Left kidney (tissue), 1 donor: ENCODE measurements at regions not wholly inside any gene's neighbourhood (a gene's known extent, or its start where the extent isn't known, plus 50 kb on each side); places are given as distances from the start of the nearest gene placed in this dataset.

ENCODE experiments used
- DNase-seq: peaks from one replicate; pipeline ENCODE4 v3.0.0-alpha.2; 2013

DNA sequence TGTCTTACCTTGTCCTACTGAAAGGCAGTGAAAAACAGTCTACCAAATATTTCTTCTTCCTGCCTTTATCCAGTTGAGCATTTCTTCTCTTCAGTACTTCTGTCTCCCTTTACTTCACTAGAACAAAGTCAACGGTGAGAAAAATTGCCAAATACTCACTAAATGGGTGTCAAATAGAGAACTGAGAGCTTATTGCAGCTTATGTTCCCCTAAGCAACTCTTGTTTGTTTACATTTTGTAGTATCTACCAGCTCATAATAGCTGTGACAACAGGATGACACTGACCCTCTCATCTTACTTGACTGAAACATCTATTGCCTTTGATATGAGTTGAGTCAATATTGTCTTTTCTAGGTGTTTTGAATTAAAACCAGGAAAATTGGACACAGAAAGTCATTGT is 327.9 kb upstream of the SORCS1 start:
- DNase-seq, result no peak

DNA sequence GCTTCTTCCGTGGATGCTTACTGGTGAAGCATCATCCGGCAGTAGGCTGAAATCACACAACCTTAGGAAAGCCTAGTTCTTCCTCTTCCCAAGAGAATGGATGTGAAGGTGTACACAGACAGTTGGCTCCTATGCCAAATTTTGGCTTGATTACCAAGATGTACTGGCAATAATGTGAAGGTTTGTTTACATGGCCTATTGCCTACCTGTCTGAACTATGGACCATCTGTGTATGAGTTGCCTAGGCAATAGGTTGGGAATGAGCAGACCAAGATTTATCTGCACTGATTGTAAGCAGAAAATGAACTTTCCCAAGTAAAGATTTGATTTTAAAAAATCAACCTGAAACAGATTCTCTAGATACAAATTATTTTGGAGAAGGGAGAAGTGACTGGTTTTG is 325.9 kb upstream of the SORCS1 start:
- DNase-seq, result no peak

DNA sequence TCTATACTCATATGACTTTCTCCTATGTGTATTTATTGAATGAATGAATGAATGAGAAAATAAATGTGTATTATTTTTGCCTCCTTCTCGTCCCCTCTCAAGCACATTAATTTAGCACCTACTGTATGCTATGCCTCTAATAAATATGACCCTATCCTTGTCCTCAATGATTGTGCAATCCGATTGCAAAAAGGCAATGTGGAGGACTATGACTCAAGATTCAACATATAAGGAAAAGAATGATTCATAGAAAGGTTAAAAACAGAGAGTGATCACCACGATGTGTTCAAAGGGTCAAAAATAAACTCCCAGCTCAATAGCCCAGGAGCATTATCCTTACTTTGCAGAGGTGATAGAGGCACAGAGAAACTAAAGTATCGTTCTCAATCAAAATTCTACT is 322.8 kb upstream of the SORCS1 start:
- DNase-seq, result no peak

DNA sequence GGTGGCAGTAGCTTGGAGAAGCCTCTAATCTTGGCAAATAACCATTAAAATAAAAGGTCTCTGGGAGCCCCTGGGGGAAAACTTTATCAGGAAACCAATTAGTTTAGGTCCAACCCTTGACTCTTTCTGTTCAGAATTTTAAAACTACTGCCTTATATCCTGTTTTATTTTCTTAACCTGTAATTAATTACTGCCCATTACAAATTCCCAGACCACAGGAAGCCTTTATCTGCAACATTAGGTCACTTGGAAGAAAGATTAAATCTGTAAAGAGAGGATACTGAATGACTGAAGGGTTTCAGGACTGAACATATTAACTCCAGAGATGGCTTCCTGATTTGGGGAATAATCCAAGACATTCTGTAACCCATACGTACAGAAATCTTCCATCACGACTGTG is 320.5 kb upstream of the SORCS1 start:
- DNase-seq, result no peak

DNA sequence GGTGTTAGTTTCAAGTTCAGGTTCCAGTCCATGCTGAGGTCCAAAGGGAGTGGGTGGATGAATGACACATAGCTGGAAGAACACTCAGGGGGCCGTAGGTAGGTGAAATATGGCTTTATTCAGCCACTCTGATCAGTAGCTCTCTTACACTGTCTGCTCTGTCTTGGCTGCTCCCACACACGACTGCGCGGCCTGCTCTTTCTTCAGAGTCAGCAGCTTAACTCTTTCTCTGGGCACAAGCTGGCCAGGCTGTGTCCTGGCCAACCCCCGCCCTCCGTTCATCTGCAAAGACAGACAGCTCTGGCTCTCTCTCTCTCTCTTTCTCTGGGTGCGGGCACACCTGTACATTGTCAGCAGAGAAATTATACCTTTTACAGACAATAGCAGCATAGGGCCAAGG is 317.4 kb upstream of the SORCS1 start:
- no peak for DNase-seq

DNA sequence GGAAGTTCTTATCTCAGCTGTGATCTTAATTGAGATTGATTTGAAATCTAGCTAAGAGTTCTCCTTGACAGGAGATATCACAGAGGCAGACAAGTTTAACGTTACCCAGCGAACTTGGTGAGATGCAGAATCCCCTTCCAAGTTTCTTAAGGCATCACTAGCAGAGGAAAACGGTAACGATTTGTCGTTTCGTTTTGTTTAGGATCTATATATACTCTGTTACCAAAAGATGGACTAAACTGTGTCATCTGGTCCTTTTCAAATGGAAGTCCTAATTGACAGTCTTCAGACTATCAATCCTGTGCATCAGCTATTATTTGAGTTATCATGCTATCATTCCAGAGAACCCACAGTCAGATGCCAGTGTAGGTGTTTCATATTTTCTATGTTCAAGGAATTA is 316.7 kb upstream of the SORCS1 start:
- DNase-seq, result no peak

DNA sequence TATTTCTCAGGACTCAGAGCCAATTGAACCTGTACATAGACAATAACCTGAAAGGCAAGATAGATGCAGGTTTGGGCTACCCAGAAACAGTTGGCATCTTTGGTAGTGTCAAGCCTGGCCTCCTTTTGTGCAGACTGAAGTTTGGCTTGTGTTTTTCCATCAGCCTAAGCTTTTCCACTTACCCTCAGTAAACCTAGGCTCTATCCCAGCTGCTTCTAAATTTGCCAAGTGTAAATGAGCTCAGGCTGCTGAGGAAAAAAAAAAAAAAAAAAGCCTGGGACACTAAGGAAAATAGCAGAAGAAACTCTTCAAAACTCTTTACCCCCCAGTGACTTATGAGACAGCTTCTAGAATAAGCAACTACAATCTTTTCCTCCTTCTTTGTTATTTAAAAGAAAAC is 316.3 kb upstream of the SORCS1 start:
- no peak for DNase-seq

DNA sequence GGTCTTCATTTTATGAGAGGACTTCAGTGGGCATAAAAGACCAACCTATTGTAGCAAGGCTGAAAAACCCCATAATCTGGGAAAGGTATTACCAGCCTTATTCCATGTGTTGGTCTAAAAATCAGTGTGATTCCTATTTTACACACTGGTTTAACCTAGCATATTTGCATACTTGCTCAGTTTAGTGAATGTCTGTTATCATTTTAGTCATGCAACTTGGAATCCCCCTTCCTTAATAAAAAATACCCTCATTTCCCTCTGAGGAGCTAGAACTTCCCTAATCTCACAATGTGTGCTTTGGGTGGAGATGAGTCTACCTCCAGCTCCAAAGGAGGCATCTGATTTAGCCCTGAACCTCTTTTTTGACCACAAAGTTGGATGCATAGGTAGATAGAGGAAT is 312.8 kb upstream of the SORCS1 start:
- no peak for DNase-seq

DNA sequence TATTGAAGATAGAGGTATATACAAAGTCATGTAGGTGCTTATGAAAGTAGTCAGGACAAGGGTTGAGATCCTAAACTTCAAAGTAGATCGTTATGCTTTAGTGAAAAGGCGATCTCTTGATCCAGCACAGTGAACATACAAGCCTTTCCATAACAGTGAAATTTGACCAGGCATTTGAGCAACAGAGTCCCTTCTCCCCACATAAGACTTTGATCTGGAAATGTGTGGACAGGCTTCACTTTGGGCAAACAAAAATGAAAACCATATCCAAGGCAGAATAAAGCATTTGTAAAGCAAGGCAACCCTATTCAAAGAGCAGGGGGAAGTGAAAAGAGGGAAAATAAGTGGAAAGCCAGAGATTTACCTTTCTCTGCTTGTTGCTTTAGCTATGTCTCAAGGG is 311.9 kb upstream of the SORCS1 start:
- DNase-seq, result no peak

DNA sequence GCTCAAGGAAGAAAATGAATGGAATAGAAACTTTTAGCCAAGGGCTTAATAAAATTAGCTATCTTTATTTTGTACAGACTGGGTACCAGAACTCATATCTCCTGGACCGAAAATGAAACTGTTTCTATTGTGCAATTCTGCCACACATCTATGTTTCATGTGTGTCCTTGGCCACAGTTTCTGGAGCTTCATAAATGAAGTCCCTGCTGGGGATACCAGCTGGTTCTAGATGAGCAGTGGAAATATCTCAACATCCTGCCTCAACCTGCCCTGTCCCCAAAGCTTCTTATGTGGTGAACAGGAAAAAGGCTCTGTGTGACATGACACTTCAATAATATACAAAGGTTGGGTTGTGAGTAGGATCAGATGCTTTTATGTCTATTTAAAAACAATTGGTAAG is 310.1 kb upstream of the SORCS1 start:
- DNase-seq, result no peak

DNA sequence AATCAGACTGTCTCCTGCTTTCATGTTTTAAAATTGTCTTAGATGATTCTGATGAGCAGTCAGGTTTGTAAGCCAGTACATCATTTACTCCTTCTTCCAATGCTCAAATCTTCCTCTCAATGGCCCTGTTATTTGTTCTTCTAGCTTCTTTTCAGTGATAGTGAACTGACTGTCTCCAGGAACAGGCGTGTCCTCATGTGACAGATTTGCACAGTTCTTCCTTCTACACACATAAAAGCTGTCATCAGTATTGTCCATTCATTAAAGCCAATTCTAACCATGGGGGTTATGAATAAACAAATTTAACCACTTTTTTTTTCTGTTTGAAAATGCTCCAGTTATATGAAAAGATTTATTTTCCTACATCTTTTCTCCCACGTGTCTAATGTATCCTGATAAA is 308.7 kb upstream of the SORCS1 start:
- no peak for DNase-seq

DNA sequence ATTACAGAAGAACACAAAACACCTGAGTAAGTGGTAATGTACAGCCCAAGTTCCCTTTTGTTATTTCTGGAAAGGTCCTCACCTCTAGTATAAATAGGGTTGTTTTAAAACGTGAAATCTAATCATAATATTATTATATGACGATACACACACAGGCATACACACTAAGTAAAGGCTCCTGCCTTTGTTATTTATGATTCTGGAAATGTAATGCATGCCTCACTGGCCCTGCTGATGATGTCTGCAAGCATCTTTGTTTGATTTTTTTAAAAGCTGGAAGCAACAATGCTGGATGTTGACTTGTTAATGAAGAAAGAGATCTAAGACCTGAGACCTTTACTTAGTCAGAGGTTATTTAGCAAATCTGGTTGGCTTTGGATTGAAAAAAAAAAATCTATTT is 307.4 kb upstream of the SORCS1 start:
- no peak for DNase-seq

DNA sequence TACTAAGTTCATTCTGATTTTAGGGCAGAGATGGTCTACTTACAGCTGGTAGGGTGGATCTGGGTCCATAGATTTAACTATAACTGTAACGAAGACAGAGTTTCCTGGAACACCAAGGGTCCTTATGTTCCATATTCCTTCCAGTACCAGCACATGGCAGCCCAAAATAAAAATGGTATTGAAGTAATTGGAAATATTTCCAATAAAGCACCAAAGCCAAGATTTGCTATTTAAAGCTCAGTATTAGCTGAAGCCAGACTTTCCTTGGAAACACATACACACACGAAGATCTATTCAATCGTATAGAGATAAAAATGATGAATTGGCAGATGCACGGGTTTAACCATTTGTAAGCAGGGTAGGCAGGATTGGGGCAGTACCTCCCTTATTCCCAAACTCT is 289.1 kb upstream of the SORCS1 start:
- no peak for DNase-seq

DNA sequence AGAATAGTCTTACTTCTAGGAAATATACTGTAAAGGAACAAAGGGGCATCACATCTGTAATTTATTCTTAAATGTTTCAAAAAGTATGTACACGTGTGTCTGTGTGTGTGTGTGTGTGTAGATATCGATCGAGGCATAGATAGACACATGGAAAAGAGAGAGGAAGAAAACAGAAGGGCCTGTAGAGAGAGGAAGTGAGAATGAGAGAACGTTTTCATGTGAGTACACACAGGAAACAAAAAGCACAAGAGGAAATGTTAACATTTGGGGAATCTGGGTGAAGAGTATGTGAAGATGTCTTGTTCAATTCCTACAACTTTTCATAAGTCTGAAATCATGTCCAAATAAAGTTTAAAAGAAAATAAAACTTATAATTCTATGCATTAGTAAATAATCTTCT is 286.5 kb upstream of the SORCS1 start:
- no peak for DNase-seq

DNA sequence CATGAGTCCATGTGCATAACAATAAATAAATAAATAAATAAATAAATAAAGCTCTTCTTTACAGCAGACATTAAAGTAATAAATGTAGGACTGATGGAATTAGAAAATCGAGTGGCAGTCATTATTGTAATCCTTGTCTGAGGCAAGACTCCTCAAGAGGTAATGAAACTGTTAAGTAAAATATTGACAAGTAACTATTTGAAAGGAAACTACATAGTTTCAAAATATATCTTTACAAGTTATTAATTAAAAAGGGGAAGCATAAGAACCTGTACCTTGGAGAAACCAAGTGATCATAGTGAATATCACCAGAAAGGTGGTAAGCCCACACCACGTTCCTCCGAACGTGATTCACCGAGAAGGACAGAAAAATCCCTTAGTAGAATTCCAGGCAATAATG is 285.6 kb upstream of the SORCS1 start:
- DNase-seq, result no peak

DNA sequence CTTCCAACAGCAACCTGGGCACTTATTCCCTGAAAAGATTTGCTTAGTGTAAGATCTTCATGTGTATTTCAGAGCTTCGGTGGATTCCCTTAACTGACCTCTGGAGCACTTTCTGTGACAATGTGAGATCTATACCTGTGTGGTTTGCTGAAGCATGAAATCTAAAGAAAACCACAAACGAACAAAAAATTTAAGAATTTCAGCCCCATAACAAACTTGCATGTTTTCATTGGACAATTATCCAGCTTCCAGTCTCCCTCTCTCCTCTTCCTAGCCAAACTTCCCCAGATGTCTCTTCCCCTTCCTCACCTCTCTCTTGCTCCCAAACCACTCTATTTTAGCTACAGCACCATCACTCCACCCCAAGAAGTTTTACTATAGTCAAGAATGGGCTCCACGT is 279.9 kb upstream of the SORCS1 start:
- DNase-seq, result no peak

DNA sequence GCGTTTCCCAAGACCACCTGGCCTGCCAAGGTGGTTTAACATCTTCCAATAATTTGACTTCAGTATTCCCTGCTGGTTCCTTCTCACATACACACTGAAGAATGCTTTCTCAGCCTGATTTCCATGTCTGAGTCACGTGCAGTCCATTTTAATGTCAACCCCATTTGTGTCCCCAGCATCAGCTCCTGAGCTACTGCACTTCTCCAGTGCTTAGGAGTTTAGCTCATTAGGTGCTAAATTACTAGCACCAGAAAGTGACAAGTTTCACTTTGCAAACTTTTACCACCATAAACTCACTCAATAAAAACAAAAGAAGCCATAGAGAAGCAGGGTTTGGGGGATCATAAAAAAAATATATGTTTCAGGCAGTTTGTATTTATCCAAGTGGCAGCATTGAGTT is 279.3 kb upstream of the SORCS1 start:
- DNase-seq, result peak; percentile 19

DNA sequence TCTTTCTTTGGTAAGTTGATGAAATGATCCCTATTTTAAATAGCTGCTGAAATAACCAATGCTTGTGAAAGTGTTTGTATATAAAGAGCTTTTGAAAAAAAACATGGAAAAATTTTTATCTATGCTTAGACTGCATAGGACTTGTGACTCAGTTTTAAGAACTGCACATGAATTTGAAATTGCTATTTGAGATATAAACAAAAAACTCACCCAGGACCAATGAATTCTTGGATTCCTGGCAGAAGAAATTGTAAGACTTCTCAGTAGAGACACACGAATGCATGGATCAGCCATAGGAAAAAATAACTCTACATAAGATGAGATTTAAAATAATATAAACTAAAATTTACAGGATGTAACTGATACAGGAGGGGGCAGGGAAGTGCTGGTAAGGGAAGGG is 278.8 kb upstream of the SORCS1 start:
- no peak for DNase-seq

DNA sequence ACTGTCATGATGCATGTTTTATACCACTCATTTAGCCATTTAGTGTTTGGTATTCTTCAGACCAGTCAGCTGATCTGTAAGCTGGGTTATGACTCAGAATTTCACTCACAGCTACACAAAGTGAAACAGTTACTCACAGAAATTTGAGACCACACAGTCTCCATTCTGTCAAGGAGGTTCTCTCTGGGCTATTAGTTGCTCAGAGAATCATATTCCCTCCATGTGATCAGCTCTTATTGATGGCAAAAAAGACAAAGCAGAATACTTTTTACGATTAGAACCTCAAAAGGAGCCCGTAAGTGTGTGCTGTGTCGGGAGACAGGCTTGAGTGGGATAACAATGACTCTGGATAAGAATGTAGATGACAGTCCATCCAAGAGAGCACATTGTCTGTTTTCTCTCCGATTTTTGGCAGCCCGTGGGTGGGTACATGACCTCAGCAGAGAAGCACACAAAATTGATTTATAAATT is 277.6 kb upstream of the SORCS1 start:
- DNase-seq, result no peak

DNA sequence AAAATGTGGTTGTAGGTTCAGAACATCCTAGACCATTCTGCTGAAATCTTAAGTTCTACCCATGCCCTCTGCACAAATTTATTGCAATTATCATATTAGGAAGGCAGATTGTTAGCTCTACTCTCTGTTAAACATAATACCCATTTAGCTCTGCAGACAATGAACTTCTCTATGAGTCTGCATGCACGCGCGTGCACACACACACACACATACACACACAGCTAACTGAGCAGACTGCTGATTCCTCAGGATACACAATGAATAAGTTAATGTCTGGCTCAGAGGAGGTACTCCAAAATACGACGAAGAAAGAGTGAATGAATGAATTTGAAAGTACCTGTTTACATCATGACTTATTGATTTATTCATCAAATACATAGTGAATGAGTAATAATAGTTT is 276.2 kb upstream of the SORCS1 start:
- DNase-seq, result no peak

DNA sequence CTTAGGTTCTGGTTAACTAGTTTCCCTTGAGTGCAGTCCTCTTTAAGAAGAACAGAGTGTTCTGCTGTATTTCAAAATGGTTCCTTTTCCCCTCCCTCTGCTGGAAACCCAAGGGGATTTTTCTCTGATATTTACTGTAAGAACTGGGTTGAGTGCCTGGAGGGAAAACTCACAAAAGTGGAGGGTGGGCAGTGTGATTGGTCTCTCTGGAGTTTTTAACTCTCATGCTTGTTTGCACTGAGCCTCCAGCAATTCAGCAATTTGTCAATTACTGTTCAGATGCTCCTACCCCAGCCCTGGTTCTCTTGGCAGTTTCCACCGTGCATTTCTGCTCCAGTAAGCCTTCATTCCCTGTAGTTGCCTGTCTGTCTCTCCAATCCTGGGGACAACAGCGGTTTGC is 273.4 kb upstream of the SORCS1 start:
- DNase-seq, result no peak

DNA sequence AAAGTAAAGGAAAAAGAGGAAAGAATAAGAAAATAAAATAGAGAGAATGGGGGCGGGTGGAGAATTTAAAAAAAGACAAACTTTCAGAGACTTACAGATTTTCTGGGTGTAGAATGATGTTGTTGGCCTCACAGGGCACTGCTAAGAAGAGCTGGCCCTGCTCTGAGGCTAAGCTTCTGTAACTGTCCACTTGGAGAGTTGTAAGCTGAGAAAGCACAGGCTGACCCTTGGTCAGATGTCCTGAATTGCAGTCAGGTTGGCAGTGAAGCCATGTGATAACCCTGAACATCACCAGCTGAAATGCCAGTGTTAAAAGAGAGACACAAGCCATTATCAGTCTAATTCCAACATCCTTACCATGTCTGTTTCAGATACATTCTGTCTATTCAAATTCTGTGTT is 272.1 kb upstream of the SORCS1 start:
- no peak for DNase-seq

DNA sequence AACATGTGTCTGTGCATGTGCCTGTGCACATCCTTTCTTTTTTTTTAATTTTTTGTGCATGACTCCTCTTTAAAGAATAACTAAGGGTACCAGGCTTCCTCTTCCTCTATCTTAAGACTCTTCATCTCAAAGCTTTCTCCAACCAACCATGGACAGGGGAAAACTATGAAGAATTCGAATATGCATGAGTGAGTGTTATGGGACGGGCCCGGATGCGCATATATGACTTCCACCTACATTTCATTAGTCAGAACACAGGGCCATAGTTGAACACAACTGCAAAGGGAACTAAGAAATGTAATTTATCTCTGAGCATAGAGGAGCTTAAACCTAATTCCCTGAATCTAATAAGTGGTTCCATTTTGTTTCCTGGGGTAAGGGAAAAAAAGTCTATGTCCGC is 270.3 kb upstream of the SORCS1 start:
- no peak for DNase-seq

DNA sequence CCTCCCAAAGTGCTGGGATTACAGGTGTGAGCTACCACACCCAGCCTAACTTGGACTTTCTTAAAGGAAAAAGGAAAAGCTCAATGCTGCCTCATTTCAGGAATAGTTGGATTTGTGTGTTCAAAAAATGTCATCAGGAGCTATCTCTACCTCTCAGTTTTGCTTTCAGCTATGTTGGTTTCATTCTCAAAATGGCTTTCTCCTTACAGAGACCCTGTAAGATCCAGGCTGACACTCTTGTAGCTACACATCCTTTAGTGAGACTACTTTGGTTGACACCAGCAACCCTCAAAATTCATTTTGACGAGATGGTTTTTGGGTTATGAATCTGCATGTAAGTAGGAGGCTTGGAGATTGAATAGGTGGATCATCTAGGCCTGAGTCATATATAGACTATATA is 269.7 kb upstream of the SORCS1 start:
- DNase-seq, result no peak

DNA sequence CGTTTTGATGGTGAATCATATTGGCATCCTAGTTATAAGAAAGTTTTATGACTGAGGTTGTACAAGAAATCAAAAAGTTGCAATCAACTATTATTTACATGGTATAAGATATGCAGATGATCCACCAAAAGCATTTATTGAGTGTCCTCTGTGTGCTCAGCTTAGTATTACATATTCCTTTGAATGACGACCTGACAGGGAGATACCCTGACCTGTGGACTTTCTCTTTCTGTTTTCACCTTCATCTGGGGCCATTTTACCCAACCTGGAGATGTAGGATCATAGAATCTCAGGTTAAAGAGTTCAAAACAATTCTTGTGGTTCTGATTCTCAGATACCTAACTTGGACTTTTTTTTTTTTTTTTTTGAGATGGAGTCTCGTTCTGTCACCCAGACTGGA is 269.1 kb upstream of the SORCS1 start:
- no peak for DNase-seq

DNA sequence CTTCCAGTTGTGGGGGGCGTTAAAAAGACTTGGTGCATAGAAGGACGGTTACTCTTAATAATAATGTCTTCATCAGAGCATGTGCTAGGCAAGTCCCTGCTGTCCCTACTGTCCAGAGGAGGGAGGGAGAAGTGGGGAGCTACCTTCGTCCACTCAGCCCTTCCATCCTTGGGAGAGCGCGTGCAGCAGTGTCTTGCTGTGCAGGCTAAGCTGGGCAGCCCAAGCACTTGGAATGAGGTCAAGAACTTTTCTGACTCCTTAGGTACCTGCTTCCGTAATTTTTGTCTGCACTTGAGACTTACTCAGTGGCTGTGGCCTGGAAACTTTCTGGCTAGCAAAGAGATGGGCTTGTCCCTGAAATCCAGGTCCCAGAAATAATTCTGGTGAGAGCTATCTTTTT is 265.9 kb upstream of the SORCS1 start:
- DNase-seq, result no peak
